Kidney capillary endothelial cell (primary cell): ENCODE measurements at regions not wholly inside any gene's neighbourhood (a gene's known extent, or its start where the extent isn't known, plus 50 kb on each side); places are given as distances from the start of the nearest gene placed in this dataset.
"Not testable (repeated sequence)": the region's sequence is repeated elsewhere in the genome, so short reads cannot be mapped to it uniquely, and the experiment has no call there.

ENCODE experiments used
- DNase-seq: peaks from one replicate; pipeline ENCODE4 v3.0.0-alpha.2; 2018; ENCODE audit warnings: low spot score

DNA sequence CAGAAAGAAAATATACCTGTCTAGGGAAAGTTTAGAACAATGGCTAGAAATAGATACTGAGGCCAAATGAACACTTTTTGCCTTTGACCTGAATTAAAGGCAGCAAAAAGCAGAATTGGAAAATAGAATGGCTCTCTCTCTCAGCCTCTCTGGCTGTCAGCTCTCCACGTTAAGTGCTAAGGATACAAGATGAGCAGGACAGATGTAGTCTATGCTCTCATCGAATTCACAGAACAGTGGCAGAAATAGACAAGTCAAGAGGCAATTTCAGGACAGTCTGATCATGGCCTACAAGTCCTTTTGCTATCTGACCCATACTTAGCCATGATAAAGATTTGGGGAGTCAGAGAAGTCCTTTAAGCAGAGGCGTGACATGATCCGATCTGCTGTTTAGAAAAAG is 120.2 kb upstream of the CREB1 start:
- DNase-seq, result no peak

DNA sequence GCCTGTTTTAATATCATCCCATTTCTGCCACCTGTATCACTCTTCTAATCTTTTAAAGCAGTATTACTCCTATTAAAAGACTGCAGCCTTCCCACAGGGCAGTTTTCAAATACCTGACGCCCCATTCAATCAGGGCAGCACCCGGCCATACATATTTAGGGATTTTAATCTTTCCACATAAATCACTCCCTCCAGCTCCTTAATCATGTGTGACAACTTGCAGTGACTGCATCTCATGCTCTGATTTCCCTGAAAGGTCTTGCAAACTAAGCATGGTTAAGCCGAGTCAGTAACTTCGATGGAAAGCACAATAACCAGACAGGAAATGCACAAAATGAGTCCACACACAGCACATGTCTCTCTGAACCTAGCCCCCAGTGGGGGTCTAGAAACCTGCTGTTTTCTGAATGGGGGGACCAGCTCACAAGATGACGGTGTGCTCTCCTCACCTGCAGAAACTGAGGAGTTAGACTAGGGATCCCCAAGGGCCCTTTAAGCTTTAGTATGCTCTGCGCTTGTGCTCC is 116.9 kb upstream of the CREB1 start:
- no peak for DNase-seq

DNA sequence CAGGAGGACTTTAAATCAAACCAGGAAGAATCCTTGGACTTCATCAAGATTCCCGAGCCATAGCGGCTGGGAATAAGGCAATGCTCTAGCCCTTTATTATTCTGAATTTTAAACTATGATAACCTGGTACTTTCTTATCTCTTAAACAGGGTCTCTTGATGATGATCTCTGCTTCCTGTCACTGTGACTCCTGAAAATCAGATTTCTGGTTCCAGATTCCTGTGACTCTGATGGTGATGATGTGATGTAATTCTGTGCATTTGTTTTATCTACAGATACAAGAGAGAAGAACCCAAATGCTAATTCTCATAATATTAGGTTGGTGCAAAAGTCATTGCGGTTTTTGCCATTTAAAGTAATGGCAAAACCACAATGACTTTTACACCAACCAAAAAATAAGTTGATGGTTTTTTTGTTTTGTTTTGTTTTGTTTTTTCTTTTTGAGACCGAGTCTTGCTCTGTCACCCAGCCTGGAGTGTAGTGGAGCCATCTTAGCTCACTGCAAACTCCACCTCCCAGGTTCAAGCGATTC is 116.3 kb upstream of the CREB1 start:
- DNase-seq, result no peak

DNA sequence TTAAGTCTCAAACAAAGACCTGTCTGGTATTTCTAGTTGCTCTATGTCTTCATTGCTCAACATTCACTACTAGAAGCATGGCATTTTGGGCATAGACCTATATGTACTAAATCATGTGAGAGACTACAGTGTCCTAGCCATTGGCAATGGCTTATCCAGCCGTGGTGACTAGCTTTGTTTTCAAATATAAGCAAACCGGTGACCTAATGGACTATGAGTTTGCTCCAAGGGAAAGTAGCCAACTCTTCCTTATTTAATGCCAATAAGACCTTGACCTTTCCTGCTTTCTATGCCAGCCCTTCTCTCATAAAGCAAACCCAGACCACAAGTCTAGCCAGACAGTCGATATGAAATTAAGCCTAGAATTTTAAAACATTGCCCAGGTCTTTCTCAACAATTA is 113.7 kb upstream of the CREB1 start:
- DNase-seq, result no peak

DNA sequence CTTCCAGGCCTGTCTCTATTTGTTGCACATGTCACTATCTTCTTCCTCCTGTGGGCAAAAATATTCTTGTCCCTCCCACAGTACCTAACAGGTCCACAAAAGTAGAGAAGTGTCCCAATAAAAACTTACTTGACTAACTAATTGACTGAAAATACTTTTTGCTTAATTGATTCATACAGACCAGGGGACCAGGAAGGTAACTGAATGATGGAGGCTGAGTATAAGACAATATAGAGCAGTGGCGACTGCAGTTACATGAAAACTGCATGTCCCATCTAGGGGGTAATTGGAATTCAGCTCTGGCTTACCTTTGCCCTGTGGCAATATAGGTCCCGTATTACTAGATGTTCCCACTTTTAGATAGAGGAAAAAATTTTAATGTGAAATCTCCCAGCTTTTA is 112.9 kb upstream of the CREB1 start:
- no peak for DNase-seq

DNA sequence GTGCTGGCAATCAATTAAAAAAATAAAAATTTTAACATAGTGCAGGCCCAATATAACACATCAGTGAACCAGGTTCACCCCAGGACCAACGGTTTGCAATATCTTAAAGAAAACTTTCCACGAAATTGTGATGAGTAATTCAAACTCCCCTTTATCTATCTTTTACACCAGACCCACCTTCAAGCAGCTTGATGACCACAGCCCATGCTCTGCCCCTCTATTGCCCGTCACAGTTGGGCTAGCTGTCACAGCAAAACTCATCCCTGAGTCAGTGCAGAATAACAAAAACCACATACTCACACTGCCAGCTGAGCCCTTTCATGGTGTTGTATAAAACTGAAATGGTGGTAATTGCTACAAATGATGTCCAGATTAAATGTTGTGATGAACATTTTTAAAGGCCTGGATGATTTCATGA is 112.5 kb upstream of the CREB1 start:
- no peak for DNase-seq

DNA sequence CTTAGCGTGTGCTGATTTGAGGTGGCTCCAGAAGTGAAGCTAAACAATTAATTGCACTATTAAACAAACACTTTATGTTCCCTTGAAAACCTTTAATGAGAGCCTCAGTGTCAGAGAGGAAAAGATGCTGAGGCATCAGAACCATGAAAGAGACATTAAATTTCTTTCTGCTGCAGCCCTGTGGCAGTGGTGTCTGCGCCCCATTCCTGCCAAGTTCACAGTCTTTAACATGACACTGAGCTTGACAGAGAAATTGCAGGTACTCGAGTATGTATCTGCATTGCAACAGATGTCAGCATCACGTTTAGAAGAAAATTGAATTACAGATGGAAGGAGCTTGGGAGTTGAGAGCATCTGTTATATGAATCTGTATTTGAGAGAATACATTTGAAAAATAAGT is 111.3 kb upstream of the CREB1 start:
- DNase-seq, result no peak

DNA sequence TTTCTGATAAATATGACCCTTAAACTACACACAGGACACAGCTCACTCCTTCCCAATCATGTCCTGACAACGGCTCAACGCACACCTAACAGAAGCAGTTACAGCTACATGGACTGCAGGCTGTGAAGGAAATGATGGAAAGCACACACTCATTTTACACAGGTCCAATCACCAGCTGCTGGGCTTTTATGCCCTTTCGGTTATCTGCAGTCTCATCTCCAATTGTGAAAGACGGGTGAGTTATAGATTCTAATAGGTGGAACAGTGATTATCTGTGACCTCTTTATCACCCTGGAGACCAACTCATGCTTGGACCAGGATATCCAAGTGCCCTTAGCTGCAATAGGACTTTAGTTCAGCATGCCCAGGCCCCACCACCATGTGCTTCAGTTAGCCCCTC is 110.4 kb upstream of the CREB1 start:
- no peak for DNase-seq

GRCh38 chr2:207421671-207422070 is 108.1 kb upstream of the CREB1 start:
- no peak for DNase-seq

DNA sequence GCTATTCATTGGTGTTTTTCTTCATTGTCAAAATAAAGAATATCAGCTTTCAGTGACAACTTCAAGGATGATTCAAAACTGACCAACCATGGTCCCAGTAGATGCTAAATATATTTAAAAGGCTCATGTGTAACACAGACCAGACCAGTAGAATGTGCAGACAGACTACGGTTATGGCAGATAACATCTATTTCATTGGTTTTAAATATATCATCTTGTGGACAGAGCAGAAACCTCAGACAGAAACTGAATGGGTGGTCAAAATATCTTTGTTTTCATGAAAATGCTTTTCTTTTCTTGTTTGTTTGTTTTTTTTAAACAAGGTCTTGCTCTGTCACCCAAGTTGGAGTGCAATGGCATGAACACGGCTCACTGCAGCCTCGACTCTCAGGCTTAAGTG is 107.4 kb upstream of the CREB1 start:
- no peak for DNase-seq

GRCh38 chr2:207423886-207424285 is 105.9 kb upstream of the CREB1 start:
- no peak for DNase-seq

GRCh38 chr2:207427986-207428385 is 101.8 kb upstream of the CREB1 start:
- DNase-seq, result no peak

DNA sequence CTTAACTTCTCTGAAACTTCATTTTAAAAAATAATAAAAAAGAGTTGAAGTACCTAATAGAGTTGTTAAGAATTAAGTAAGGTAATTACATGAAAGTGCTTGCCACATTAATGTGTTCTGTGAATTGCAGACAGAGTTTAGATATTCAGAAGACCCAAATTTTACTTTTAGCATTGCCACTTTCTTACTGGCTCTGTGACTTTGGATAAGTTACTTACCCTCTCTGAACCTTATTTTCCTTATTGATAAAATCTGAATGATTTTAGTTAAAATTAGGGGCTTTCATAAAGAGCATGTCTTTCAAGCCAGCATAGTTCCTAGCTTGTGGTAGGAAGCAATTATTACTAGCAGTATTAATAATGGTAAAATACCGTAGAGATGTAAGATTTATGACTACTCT is 101.2 kb upstream of the CREB1 start:
- DNase-seq, result no peak

GRCh38 chr2:207432453-207432852 is 97.3 kb upstream of the CREB1 start:
- DNase-seq, result no peak

GRCh38 chr2:207434306-207434705 is 95.5 kb upstream of the CREB1 start:
- DNase-seq, result no peak

DNA sequence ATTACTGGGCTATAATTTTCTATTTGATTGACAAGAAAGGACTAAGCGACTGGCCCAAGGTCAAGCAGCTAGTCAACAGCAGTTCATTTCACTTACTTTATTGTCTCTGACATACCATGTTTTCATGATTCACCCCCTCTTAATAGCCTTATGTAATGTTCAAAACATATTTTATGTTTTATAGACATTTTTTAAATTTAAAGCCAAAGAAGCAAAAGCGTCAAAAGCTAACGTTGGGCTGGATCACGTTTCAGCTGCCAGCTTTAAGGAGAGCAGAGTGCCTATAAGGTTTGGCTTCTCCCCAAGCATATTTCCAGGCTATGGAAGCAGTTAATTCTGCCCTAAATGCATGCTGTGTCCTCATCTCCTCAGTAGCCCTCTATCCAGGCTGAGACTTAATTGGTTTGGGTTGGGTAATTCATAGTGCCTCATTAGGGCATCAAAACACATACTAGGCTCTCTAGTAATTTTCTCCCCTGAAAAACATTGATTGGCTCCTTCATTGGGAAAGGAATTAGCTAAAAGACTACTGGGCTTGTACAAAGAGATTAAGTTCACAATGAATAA is 94.8 kb upstream of the CREB1 start:
- DNase-seq, result no peak

DNA sequence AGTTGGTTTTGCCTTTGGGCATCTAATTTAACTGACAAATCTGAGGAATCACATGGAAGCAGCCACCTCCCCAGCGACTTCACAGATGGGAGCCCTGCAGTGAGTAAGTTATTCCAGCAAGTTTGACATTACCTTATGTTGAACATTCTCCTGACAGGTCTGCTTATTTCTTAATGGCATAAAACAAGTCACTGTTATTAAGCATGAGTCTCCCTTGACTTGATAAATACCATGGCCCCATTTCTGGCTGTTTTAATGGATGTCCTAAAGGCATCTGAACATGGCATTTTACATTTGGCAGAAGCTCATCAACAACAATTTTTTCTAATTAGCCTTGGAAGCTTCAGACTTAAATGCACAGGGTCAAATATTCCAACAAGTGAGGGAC is 92.6 kb upstream of the CREB1 start:
- no peak for DNase-seq

GRCh38 chr2:207437524-207438143 is 92.1 kb upstream of the CREB1 start:
- DNase-seq, result no peak

DNA sequence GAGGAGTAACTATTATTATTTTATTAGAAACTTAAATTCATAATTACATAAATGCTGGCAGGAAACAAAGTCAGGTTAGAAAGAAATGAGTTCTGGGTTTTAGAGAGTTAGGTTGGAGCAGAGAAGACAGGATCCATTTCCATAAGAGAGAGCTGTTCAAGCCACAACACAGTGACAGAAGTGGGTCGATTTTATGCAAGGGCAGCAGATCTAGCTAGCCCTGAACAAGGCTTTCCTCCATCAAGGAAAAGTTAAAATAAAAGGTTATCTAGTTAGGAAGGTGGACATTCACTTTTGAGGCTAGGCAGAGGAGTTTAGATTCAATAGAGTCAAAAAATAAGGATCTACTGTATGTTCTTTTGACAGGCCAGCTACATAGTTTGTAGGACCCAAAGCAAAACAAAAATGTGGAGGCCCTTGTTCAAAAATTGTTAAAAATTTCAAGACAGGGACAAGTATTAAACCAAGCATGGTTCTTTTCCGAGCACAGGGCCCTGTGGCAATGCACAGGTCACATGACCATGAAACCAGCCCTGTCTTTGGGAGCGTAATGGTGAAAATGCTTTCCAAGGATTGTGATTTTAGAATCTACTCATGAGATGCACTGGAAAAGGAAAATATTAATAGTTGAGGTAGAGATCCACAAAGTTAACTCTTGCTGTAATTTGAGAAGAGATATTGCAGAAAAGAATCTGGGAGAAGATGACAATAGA is 91.2 kb upstream of the CREB1 start:
- no peak for DNase-seq

- not testable (repeated sequence) for DNase-seq
These were observed 89.9 kb upstream of the CREB1 start for GRCh38 chr2:207439881-207440280.

GRCh38 chr2:207444756-207445155 is 85.0 kb upstream of the CREB1 start:
- DNase-seq, result no peak

- DNase-seq, result no peak
These were observed 83.1 kb upstream of the CREB1 start for GRCh38 chr2:207446653-207447052.

GRCh38 chr2:207448006-207448405 is 81.8 kb upstream of the CREB1 start:
- no peak for DNase-seq
